Natural killer cell (primary cell): ENCODE measurements at regions not wholly inside any gene's neighbourhood (a gene's known extent, or its start where the extent isn't known, plus 50 kb on each side); places are given as distances from the start of the nearest gene placed in this dataset.

Source experiments
- ATAC-seq, 3 donors: fragments of 150-1000 bp in 2 of 3; fragments of 200-7000 bp in 1 of 3; cut with Tn5 transposase; 1 replicate in 1 of 3; 2 replicates in 2 of 3; pipeline ENCODE4 v1.10.0; 2021; ENCODE audit warnings: mild to moderate bottlenecking in 2 of 3, moderate library complexity in 2 of 3
- DNase-seq, 2 donors: peaks; one replicate each; pipeline versions ENCODE4 v3.0.0 to v3.0.0-alpha.2; 2013 to 2021; ENCODE audit warnings: mixed read lengths in 1 of 2
- H3K27ac ChIP-seq: one replicate; pipeline ENCODE4 v1.5.1; 2013; ENCODE audit warnings: mild to moderate bottlenecking, low read length
- H3K27me3 ChIP-seq: one replicate; pipeline ENCODE4 v1.6.1; 2013; ENCODE audit warnings: low read length; ENCODE audit not compliant: control insufficient read depth, insufficient read depth
- H3K36me3 ChIP-seq: one replicate; pipeline ENCODE4 v1.6.1; 2013; ENCODE audit warnings: low read length; ENCODE audit not compliant: control insufficient read depth, insufficient read depth
- H3K4me1 ChIP-seq: one replicate; pipeline ENCODE4 v1.6.1; 2013; ENCODE audit warnings: low read length; ENCODE audit not compliant: control insufficient read depth, insufficient read depth
- H3K4me3 ChIP-seq: one replicate; pipeline ENCODE4 v1.5.1; 2013; ENCODE audit warnings: low read length
- H3K9me3 ChIP-seq: one replicate; pipeline ENCODE4 v1.6.1; 2013; ENCODE audit warnings: low read length; ENCODE audit not compliant: control insufficient read depth, insufficient read depth
- H3K27ac Mint-ChIP-seq, 2 donors: one replicate each; pipeline ENCODE4 v1.8.0; 2022; ENCODE audit warnings: mild to moderate bottlenecking in 2 of 2, mixed read lengths in 2 of 2, moderate library complexity in 1 of 2
- H3K27me3 Mint-ChIP-seq, 2 donors: one replicate each; pipeline ENCODE4 v1.8.0; 2022; ENCODE audit warnings: low read depth in 2 of 2, mixed read lengths in 2 of 2
- H3K36me3 Mint-ChIP-seq: one replicate; pipeline ENCODE4 v1.8.0; 2022; ENCODE audit warnings: mixed read lengths
- H3K4me1 Mint-ChIP-seq, 2 donors: one replicate each; pipeline ENCODE4 v1.8.0; 2022; ENCODE audit warnings: mixed read lengths in 2 of 2
- H3K4me3 Mint-ChIP-seq: one replicate; pipeline ENCODE4 v1.8.0; 2022; ENCODE audit warnings: mild to moderate bottlenecking, moderate library complexity, mixed read lengths
- H3K9me3 Mint-ChIP-seq, 2 donors: one replicate each; pipeline ENCODE4 v1.8.0; 2022; ENCODE audit warnings: mixed read lengths in 2 of 2
- WGBS: methylation state at CpG from one replicate; pipeline ENCODE4 v1.1.7; 2013; ENCODE audit warnings: missing lambda C conversion rate; ENCODE audit not compliant: insufficient coverage; 5-methylcytosine and 5-hydroxymethylcytosine counted together
- intact Hi-C: fragments of 100-400 bp; cut with micrococcal nuclease; formaldehyde crosslinking; loops from one replicate; pipeline ENCODE4 v1.14.2; 2022
- TF ChIP-seq, protein P1 (sequence below): fragments of 200-600 bp; IDR thresholded peaks from one replicate; pipeline ENCODE4 v1.8.0; 2022; ENCODE audit warnings: antibody characterized with exemption

DNA sequence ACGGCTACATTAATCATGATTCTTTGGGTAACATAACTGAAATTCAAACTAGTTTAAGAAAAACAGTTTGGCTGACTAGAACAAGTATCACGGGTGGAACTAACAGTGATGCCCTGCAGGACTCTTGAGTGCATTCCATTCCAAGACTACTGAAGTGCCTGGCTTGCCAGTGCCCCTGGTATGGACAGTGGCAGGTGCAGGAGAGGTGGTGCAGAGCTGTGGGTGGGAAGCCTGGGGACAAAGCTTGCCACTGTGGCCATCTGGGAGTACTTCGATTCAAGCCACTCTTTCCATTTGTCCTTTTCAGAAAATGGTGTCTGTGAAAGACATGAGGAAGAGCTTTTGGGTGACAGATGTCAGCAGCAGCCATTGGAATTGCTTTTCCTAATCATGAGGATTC is 166.5 kb downstream of the RRAGC start:
- DNase-seq (no peak), ATAC-seq (no peak)
- WGBS: 72% methylated on average over 3 of the region's 3 CpGs
- Mint-ChIP-seq H3K4me1 (no peaks in the 10 kb centered on the region), H3K27ac (no peak overlapping the region), H3K27me3 (peaks cover 25 to 47% of the 10 kb centered on the region in 2 donors), H3K4me3 (no peak overlapping the region), H3K36me3 (no peaks in the 10 kb centered on the region), H3K9me3 (no peaks in the 10 kb centered on the region)
- no peak overlapping the region for H3K4me3 ChIP-seq
- H3K27ac ChIP-seq: no peak overlapping the region
- peaks cover 6% of the 10 kb centered on the region for H3K27me3 ChIP-seq
- no peaks in the 10 kb centered on the region for H3K9me3 ChIP-seq
- intact Hi-C loops: no loop called here
- TF ChIP-seq, protein P1, sequence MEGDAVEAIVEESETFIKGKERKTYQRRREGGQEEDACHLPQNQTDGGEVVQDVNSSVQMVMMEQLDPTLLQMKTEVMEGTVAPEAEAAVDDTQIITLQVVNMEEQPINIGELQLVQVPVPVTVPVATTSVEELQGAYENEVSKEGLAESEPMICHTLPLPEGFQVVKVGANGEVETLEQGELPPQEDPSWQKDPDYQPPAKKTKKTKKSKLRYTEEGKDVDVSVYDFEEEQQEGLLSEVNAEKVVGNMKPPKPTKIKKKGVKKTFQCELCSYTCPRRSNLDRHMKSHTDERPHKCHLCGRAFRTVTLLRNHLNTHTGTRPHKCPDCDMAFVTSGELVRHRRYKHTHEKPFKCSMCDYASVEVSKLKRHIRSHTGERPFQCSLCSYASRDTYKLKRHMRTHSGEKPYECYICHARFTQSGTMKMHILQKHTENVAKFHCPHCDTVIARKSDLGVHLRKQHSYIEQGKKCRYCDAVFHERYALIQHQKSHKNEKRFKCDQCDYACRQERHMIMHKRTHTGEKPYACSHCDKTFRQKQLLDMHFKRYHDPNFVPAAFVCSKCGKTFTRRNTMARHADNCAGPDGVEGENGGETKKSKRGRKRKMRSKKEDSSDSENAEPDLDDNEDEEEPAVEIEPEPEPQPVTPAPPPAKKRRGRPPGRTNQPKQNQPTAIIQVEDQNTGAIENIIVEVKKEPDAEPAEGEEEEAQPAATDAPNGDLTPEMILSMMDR: no peak
- H3K36me3 ChIP-seq: no peaks in the 10 kb centered on the region
- no peaks in the 10 kb centered on the region for H3K4me1 ChIP-seq

DNA sequence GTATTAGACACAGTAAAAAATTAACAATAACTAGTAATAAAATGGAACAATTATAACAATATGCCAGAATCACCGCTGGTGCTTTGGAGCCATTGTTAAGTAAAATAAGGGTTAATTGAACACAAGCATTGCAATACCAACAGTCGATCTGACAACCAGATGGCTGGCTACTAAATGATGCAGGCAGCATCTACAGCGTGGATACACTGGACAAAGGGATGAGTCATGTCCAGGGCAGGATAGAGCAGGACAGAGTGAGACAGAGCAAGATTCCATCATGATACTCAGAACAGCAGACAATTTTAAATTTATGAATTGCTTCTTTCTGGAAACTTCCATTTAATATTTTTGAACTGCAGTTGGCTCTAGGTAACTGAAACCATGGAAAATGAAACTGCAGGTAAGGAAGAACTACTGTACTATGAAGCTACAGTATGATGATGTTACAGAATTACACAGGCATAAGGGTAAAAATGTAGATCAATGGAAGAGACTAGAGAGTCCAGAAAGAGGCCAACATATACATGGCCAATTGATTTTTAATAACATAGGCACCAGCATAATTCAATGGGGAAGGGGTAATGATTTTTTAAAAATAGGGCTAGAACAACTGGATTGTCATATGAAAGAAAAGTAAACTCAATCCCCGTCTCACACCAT is 168.7 kb downstream of the RRAGC start:
- peaks cover 33 to 56% of the 10 kb centered on the region in 2 donors for H3K27me3 Mint-ChIP-seq
- Histone ChIP-seq H3K27ac (no peak overlapping the region), H3K27me3 (peaks cover 8% of the 10 kb centered on the region), H3K36me3 (no peaks in the 10 kb centered on the region), H3K4me3 (no peak overlapping the region), H3K4me1 (no peaks in the 10 kb centered on the region), H3K9me3 (no peaks in the 10 kb centered on the region)
- no peaks in the 10 kb centered on the region for H3K9me3 Mint-ChIP-seq
- no peaks in the 10 kb centered on the region for H3K36me3 Mint-ChIP-seq
- no peak overlapping the region for H3K27ac Mint-ChIP-seq
- ATAC-seq (no peak), DNase-seq (no peak)
- 84% methylated on average over 3 of the region's 4 CpGs for WGBS
- no peak overlapping the region for H3K4me3 Mint-ChIP-seq
- TF ChIP-seq, protein P1: no peak
- no peaks in the 10 kb centered on the region for H3K4me1 Mint-ChIP-seq
- intact Hi-C loops: no loop called here

DNA sequence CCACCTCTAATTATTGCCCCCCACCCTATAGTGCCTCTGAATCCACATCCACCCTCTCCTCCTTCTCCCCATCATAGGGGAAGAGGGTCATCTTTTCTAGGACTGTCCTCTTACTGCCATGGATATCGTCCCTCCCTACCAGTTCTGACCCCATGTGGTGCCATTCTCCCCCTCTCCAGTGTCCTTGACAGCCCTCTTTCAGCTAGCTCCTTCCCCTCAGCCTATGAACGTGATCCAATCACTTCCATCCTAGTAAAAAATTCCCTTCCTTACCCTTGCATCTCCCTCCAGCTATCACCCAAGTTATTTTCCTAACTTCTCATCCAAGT is 172.7 kb downstream of the RRAGC start:
- ATAC-seq: no peak
- Mint-ChIP-seq H3K27ac (no peak overlapping the region), H3K4me1 (no peaks in the 10 kb centered on the region), H3K36me3 (no peaks in the 10 kb centered on the region), H3K27me3 (peaks cover 21 to 71% of the 10 kb centered on the region in 2 donors), H3K9me3 (no peaks in the 10 kb centered on the region), H3K4me3 (no peak overlapping the region)
- no peaks in the 10 kb centered on the region for H3K4me1 ChIP-seq
- no peak overlapping the region for H3K27ac ChIP-seq
- H3K36me3 ChIP-seq: no peaks in the 10 kb centered on the region
- H3K4me3 ChIP-seq: no peak overlapping the region
- DNase-seq: no peak
- peaks cover 8% of the 10 kb centered on the region for H3K27me3 ChIP-seq
- H3K9me3 ChIP-seq: no peaks in the 10 kb centered on the region
- TF ChIP-seq, protein P1: no peak
- intact Hi-C loops: no loop called here
- 39% methylated on average over 2 of the region's 2 CpGs for WGBS
